ENCODE measurements at regions not wholly inside any gene's neighbourhood (a gene's known extent, or its start where the extent isn't known, plus 50 kb on each side); places are given as distances from the start of the nearest gene placed in this dataset.
"Not testable (repeated sequence)": the region's sequence is repeated elsewhere in the genome, so short reads cannot be mapped to it uniquely, and the experiment has no call there.

- DNase-seq, result no peak
Measured at GRCh38 chr15:62903437-62903836, 139.1 kb upstream of the TPM1 start.

- no peak for DNase-seq
Measured at GRCh38 chr15:62904041-62904910, 138.3 kb upstream of the TPM1 start.

GRCh38 chr15:62906627-62907026 lies 135.9 kb upstream of the TPM1 start:
- DNase-seq, result no peak

- DNase-seq, result no peak
Measured at GRCh38 chr15:62907275-62907674, 135.3 kb upstream of the TPM1 start.

- not testable (repeated sequence) for DNase-seq
Measured at GRCh38 chr15:62908341-62908740, 134.2 kb upstream of the TPM1 start.

GRCh38 chr15:62909257-62909656 lies 133.3 kb upstream of the TPM1 start:
- no peak for DNase-seq

GRCh38 chr15:62912282-62912681 lies 130.3 kb upstream of the TPM1 start:
- no peak for DNase-seq

- DNase-seq, result no peak
Measured at GRCh38 chr15:62912808-62913207, 129.7 kb upstream of the TPM1 start.

GRCh38 chr15:62913246-62913645 lies 129.3 kb upstream of the TPM1 start:
- no peak for DNase-seq

GRCh38 chr15:62914461-62915079 lies 128.0 kb upstream of the TPM1 start:
- DNase-seq, result no peak

- DNase-seq, result no peak
Measured at GRCh38 chr15:62920682-62921502, 121.7 kb upstream of the TPM1 start.

GRCh38 chr15:62922514-62922913 lies 120.0 kb upstream of the TPM1 start:
- no peak for DNase-seq

- no peak for DNase-seq
Measured at GRCh38 chr15:62925875-62926274, 116.7 kb upstream of the TPM1 start.

GRCh38 chr15:62927196-62927595 lies 115.4 kb upstream of the TPM1 start:
- no peak for DNase-seq

- DNase-seq, result no peak
Measured at GRCh38 chr15:62927836-62928235, 114.7 kb upstream of the TPM1 start.

- DNase-seq, result no peak
Measured at GRCh38 chr15:62928242-62928999, 114.1 kb upstream of the TPM1 start.

GRCh38 chr15:62929000-62929357 lies 113.6 kb upstream of the TPM1 start:
- no peak for DNase-seq

GRCh38 chr15:62931650-62932049 lies 110.9 kb upstream of the TPM1 start:
- DNase-seq, result no peak

- DNase-seq, result no peak
Measured at GRCh38 chr15:62932436-62932835, 110.1 kb upstream of the TPM1 start.

- DNase-seq, result no peak
Measured at GRCh38 chr15:62933386-62933785, 109.2 kb upstream of the TPM1 start.

- no peak for DNase-seq
Measured at GRCh38 chr15:62934236-62934971, 108.1 kb upstream of the TPM1 start.
